GM21367 (cell line): ENCODE measurements at regions not wholly inside any gene's neighbourhood (a gene's known extent, or its start where the extent isn't known, plus 50 kb on each side); places are given as distances from the start of the nearest gene placed in this dataset.
"Not testable (repeated sequence)": the region's sequence is repeated elsewhere in the genome, so short reads cannot be mapped to it uniquely, and the experiment has no call there.

ENCODE experiments used
- ATAC-seq: cut with Tn5 transposase; IDR thresholded peaks from one replicate; pipeline ENCODE4 v1.9.1; 2021; ENCODE audit not compliant: unreplicated experiment

- no peak for ATAC-seq
These were observed 87.9 kb upstream of the CNKSR3 start for GRCh38 chr6:154598399-154598798.

GRCh38 chr6:154602296-154602695 lies 91.8 kb upstream of the CNKSR3 start:
- ATAC-seq = no peak

GRCh38 chr6:154602708-154603107 lies 92.2 kb upstream of the CNKSR3 start:
- no peak for ATAC-seq

GRCh38 chr6:154604119-154604518 lies 93.6 kb upstream of the CNKSR3 start:
- peak; percentile 34 for ATAC-seq

GRCh38 chr6:154605178-154605881 lies 94.8 kb upstream of the CNKSR3 start:
- ATAC-seq = peak; percentile 43

GRCh38 chr6:154605882-154606370 lies 95.4 kb upstream of the CNKSR3 start:
- ATAC-seq = no peak

GRCh38 chr6:154606457-154606856 lies 96.0 kb upstream of the CNKSR3 start:
- ATAC-seq = peak; percentile 68

GRCh38 chr6:154606860-154607259 lies 96.4 kb upstream of the CNKSR3 start:
- ATAC-seq = no peak

- peak; percentile 31 for ATAC-seq
These were observed 100.8 kb upstream of the CNKSR3 start for GRCh38 chr6:154611241-154611640.

GRCh38 chr6:154611847-154612246 lies 101.4 kb upstream of the CNKSR3 start:
- no peak for ATAC-seq

GRCh38 chr6:154613137-154613676 lies 102.7 kb upstream of the CNKSR3 start:
- no peak for ATAC-seq

GRCh38 chr6:154614101-154614500 lies 103.6 kb upstream of the CNKSR3 start:
- ATAC-seq = no peak

GRCh38 chr6:154614641-154615040 lies 104.2 kb upstream of the CNKSR3 start:
- no peak for ATAC-seq

GRCh38 chr6:154615483-154616025 lies 105.1 kb upstream of the CNKSR3 start:
- ATAC-seq = no peak

- ATAC-seq = no peak
These were observed 106.7 kb upstream of the CNKSR3 start for GRCh38 chr6:154617175-154617574.

GRCh38 chr6:154619146-154619545 lies 108.7 kb upstream of the CNKSR3 start:
- ATAC-seq = no peak

- no peak for ATAC-seq
These were observed 111.2 kb upstream of the CNKSR3 start for GRCh38 chr6:154621686-154622085.

- no peak for ATAC-seq
These were observed 110.4 kb upstream of the SCAF8 start for GRCh38 chr6:154622618-154623336.

GRCh38 chr6:154623391-154623790 lies 109.8 kb upstream of the SCAF8 start:
- ATAC-seq = no peak

- no peak for ATAC-seq
These were observed 109.1 kb upstream of the SCAF8 start for GRCh38 chr6:154624038-154624599.

- not testable (repeated sequence) for ATAC-seq
These were observed 108.5 kb upstream of the SCAF8 start for GRCh38 chr6:154624727-154625126.
